ENCODE measurements at regions not wholly inside any gene's neighbourhood (a gene's known extent, or its start where the extent isn't known, plus 50 kb on each side); places are given as distances from the start of the nearest gene placed in this dataset.

GRCh38 chr17:13118311-13118710 is 100.5 kb upstream of the ELAC2 start:
- ChIA-PET POLR2A (ENCODE audit: partially characterized antibody) (no interaction called here), CTCF (ENCODE audit: partially characterized antibody) (no interaction called here)
- H3K9me3 ChIP-seq (ENCODE audit: insufficient read depth in 2 of 2, low read depth in 1 of 2, low read length in 1 of 2) = no peaks in the 10 kb centered on the region
- no peak overlapping the region for H2BK5ac ChIP-seq (ENCODE audit: low read depth, low read length)
- H3K27me3 ChIP-seq (replicated peaks in 1 of 4; ENCODE audit: control insufficient read depth in 3 of 4, extremely low read depth in 1 of 4, insufficient read depth in 3 of 4, low read length in 3 of 4) = peaks cover 0 to 1% (median 0%) of the 10 kb centered on the region in 4 experiments; a peak in 1 of 7 replicates
- H4K20me1 ChIP-seq (replicated peaks in 1 of 2; ENCODE audit: control insufficient read depth in 1 of 2, insufficient read depth in 2 of 2, low read length in 2 of 2) = no peaks in the 10 kb centered on the region
- no peak overlapping the region for H3K4me2 ChIP-seq (ENCODE audit: insufficient read depth in 1 of 2, low read depth in 2 of 2, low read length in 2 of 2)
- H3K36me3 ChIP-seq (ENCODE audit: control insufficient read depth in 2 of 4, insufficient read depth in 4 of 4, low read length in 3 of 4) = no peaks in the 10 kb centered on the region
- no peak overlapping the region for H3K23ac ChIP-seq (ENCODE audit: insufficient read length)
- H3K79me2 ChIP-seq (ENCODE audit: control insufficient read depth in 1 of 2, insufficient read depth in 2 of 2, low read length in 2 of 2) = no peaks in the 10 kb centered on the region
- H3K27ac ChIP-seq (ENCODE audit: low read depth, low read length) = no peak overlapping the region
- no peak overlapping the region for H3K18ac ChIP-seq (ENCODE audit: extremely low read depth, low read length)
- no peaks in the 10 kb centered on the region for H3K79me1 ChIP-seq (ENCODE audit: low read depth, low read length)
- no peak overlapping the region for H4K8ac ChIP-seq (ENCODE audit: extremely low read depth, insufficient read depth, low read length)
- no peak overlapping the region for H3K9ac ChIP-seq (replicated peaks in 1 of 4; ENCODE audit: extremely low read depth in 1 of 4, low read depth in 3 of 4, low read length in 3 of 4)
- H3K56ac ChIP-seq (replicated peaks; ENCODE audit: insufficient read length, low read depth, low read length) = no peak overlapping the region
- H3K4me3 ChIP-seq (ENCODE audit: extremely low read depth in 1 of 4, insufficient read depth in 2 of 4, low read depth in 3 of 4, low read length in 4 of 4) = no peak overlapping the region
- H3K23me2 ChIP-seq (ENCODE audit: low read depth, low read length) = no peaks in the 10 kb centered on the region
- H2BK15ac ChIP-seq (ENCODE audit: low read length) = no peak overlapping the region
- no peak overlapping the region for H4K5ac ChIP-seq (ENCODE audit: insufficient read length, low read depth, low read length)
- H3K14ac ChIP-seq (ENCODE audit: insufficient read length) = no peak overlapping the region
- FAIRE-seq (no peak), DNase-seq (ENCODE audit: low read depth in 1 of 2, low spot score in 2 of 2) (no peak)
- H2AK5ac ChIP-seq (ENCODE audit: low read depth, low read length) = no peak overlapping the region
- H2AFZ ChIP-seq (ENCODE audit: low read length) = no peak overlapping the region
- H2BK20ac ChIP-seq (ENCODE audit: low read length) = no peak overlapping the region
- TF ChIP-seq FOSL1 (IDR thresholded peaks at IDR 0.05; ENCODE audit: insufficient read depth, low read depth, low read length) (no peak), E2F6 (IDR thresholded peaks at IDR 0.05) (no peak), MAFK (IDR thresholded peaks at IDR 0.05; ENCODE audit: low read depth, low read length) (no peak)
- H2BK12ac ChIP-seq (ENCODE audit: low read depth, low read length) = no peak overlapping the region
- no peak overlapping the region for H2BK120ac ChIP-seq (replicated peaks; ENCODE audit: low read depth, low read length)
- no peak overlapping the region for H4K91ac ChIP-seq (replicated peaks; ENCODE audit: insufficient read length, low read length)
- no peak overlapping the region for H3K4ac ChIP-seq (replicated peaks; ENCODE audit: insufficient read length, low read depth, low read length)
- no peaks in the 10 kb centered on the region for H3K4me1 ChIP-seq (replicated peaks in 1 of 4; ENCODE audit: control insufficient read depth in 3 of 4, insufficient read depth in 4 of 4, low read length in 3 of 4)
